GM21515 (cell line): ENCODE measurements at regions not wholly inside any gene's neighbourhood (a gene's known extent, or its start where the extent isn't known, plus 50 kb on each side); places are given as distances from the start of the nearest gene placed in this dataset.

Experiments
- ATAC-seq: cut with Tn5 transposase; IDR thresholded peaks from one replicate; pipeline ENCODE4 v1.9.1; 2021; ENCODE audit not compliant: unreplicated experiment

GRCh38 chr9:2925016-2925415 is 81.1 kb upstream of the PUM3 start:
- ATAC-seq = no peak

GRCh38 chr9:2924380-2924768 is 80.5 kb upstream of the PUM3 start:
- no peak for ATAC-seq

- no peak for ATAC-seq
Observed at GRCh38 chr9:2923766-2924379, 80.0 kb upstream of the PUM3 start.

GRCh38 chr9:2919347-2919746 is 75.5 kb upstream of the PUM3 start:
- no peak for ATAC-seq

GRCh38 chr9:2916382-2916985 is 72.6 kb upstream of the PUM3 start:
- ATAC-seq = no peak

- no peak for ATAC-seq
Observed at GRCh38 chr9:2913026-2913425, 69.1 kb upstream of the PUM3 start.

- ATAC-seq = no peak
Observed at GRCh38 chr9:2907411-2907810, 63.5 kb upstream of the PUM3 start.

- no peak for ATAC-seq
Observed at GRCh38 chr9:2904242-2904930, 60.5 kb upstream of the PUM3 start.
